Aorta (tissue), 5 donors: ENCODE measurements at regions not wholly inside any gene's neighbourhood (a gene's known extent, or its start where the extent isn't known, plus 50 kb on each side); places are given as distances from the start of the nearest gene placed in this dataset.

Source experiments
- ATAC-seq: fragments of 200-7000 bp; cut with Tn5 transposase; one replicate; pipeline ENCODE4 v1.9.1; 2022; ENCODE audit warnings: moderate library complexity; ENCODE audit not compliant: low FRiP score
- DNase-seq, 2 donors: peaks; one replicate each; pipeline ENCODE4 v3.0.0-alpha.2; 2020
- H3K27ac ChIP-seq, 2 donors: one replicate each; pipeline ENCODE4 v1.5.1; 2013; ENCODE audit warnings: low read length in 2 of 2, mild to moderate bottlenecking in 2 of 2, moderate library complexity in 2 of 2, control low read depth in 1 of 2, inconsistent platforms in 1 of 2, low read depth in 1 of 2
- H3K27me3 ChIP-seq, 2 donors: one replicate each; pipeline ENCODE4 v1.6.1; 2013; ENCODE audit warnings: control low read depth in 1 of 2, low read length in 1 of 2, mild to moderate bottlenecking in 1 of 2, moderate library complexity in 1 of 2; ENCODE audit not compliant: insufficient read depth in 2 of 2, control insufficient read depth in 1 of 2
- H3K36me3 ChIP-seq, 2 donors: one replicate each; pipeline ENCODE4 v1.6.1; 2013; ENCODE audit warnings: control low read depth in 1 of 2, low read length in 1 of 2, mild to moderate bottlenecking in 1 of 2; ENCODE audit not compliant: insufficient read depth in 2 of 2, control insufficient read depth in 1 of 2
- H3K4me1 ChIP-seq, 2 donors: one replicate each; pipeline ENCODE4 v1.6.1; 2013; ENCODE audit warnings: low read length in 2 of 2, control low read depth in 1 of 2, mild to moderate bottlenecking in 1 of 2, moderate library complexity in 1 of 2; ENCODE audit not compliant: insufficient read depth in 2 of 2, control insufficient read depth in 1 of 2
- H3K4me3 ChIP-seq, 2 donors: one replicate each; pipeline ENCODE4 v1.5.1; 2013; ENCODE audit warnings: low read length in 2 of 2, control low read depth in 1 of 2, mild to moderate bottlenecking in 1 of 2
- H3K9me3 ChIP-seq: one replicate; pipeline ENCODE4 v1.6.1; 2013; ENCODE audit warnings: mild to moderate bottlenecking, low read length; ENCODE audit not compliant: control insufficient read depth
- WGBS, 2 donors: extraction: QIAGEN DNeasy Blood & Tissue Kit; methylation state at CpG; one replicate each; pipeline ENCODE4 v1.1.7; 2013; 5-methylcytosine and 5-hydroxymethylcytosine counted together
- intact Hi-C, 2 donors: fragments of 100-400 bp; cut with DNase I; formaldehyde crosslinking; loops; one replicate each; pipeline versions ENCODE4 v1.14.2 to v1.15.0; 2022
- donor health status: healthy with polysubstance abuse.
- donor health status: Bipolar disorder and iron deficiency.
- donor health status: DM: no; HTN: no; CAD: no.
- donor health status: DM: no; HTN: no; CAD: no.
- donor health status: DM: yes; HTN: yes; CAD: no.

- ATAC-seq (no peak), DNase-seq (no peak)
- H3K27me3 ChIP-seq, result no peaks in the 10 kb centered on the region
- H3K36me3 ChIP-seq, result no peaks in the 10 kb centered on the region
- H3K4me3 ChIP-seq, result no peak overlapping the region
- 71 to 85% methylated on average over 4 of the region's 4 CpGs for WGBS, 2 donors
- no peak overlapping the region for H3K27ac ChIP-seq
- intact Hi-C loops, result no loop called here
- H3K4me1 ChIP-seq, result no peaks in the 10 kb centered on the region
- no peaks in the 10 kb centered on the region for H3K9me3 ChIP-seq
Observed at GRCh38 chr1:182275271-182275670, 116.3 kb downstream of the GLUL start.

GRCh38 chr1:182274618-182275017 is 117.0 kb downstream of the GLUL start:
- no peak for ATAC-seq
- Histone ChIP-seq H3K36me3 (no peaks in the 10 kb centered on the region), H3K9me3 (no peaks in the 10 kb centered on the region), H3K4me1 (no peaks in the 10 kb centered on the region), H3K4me3 (no peak overlapping the region), H3K27ac (no peak overlapping the region), H3K27me3 (no peaks in the 10 kb centered on the region)
- WGBS, 2 donors, result 85 to 86% methylated on average over 6 of the region's 6 CpGs
- DNase-seq, result no peak
- intact Hi-C loops, result no loop called here

GRCh38 chr1:182270731-182271130 is 120.9 kb downstream of the GLUL start:
- Histone ChIP-seq H3K9me3 (no peaks in the 10 kb centered on the region), H3K36me3 (no peaks in the 10 kb centered on the region), H3K4me1 (no peaks in the 10 kb centered on the region), H3K27me3 (peaks cover 0 to 2% of the 10 kb centered on the region in 2 donors), H3K27ac (no peak overlapping the region), H3K4me3 (no peak overlapping the region)
- DNase-seq (no peak), ATAC-seq (no peak)
- WGBS, 2 donors, result 17 to 42% methylated on average over 1 of the region's 1 CpG
- intact Hi-C loops, result no loop called here

GRCh38 chr1:182269097-182269496 is 122.5 kb downstream of the GLUL start:
- WGBS, 2 donors, result 86 to 88% methylated on average over 3 of the region's 3 CpGs
- intact Hi-C loops, result no loop called here
- H3K27me3 ChIP-seq, result peaks cover 0 to 2% of the 10 kb centered on the region in 2 donors
- DNase-seq (no peak), ATAC-seq (no peak)
- no peaks in the 10 kb centered on the region for H3K36me3 ChIP-seq
- H3K4me3 ChIP-seq, result no peak overlapping the region
- H3K4me1 ChIP-seq, result no peaks in the 10 kb centered on the region
- H3K9me3 ChIP-seq, result no peaks in the 10 kb centered on the region
- no peak overlapping the region for H3K27ac ChIP-seq

- Histone ChIP-seq H3K27ac (no peak overlapping the region), H3K9me3 (no peaks in the 10 kb centered on the region), H3K36me3 (no peaks in the 10 kb centered on the region), H3K4me3 (no peak overlapping the region), H3K27me3 (peaks cover 0 to 2% of the 10 kb centered on the region in 2 donors), H3K4me1 (no peaks in the 10 kb centered on the region)
- intact Hi-C loops, result no loop called here
- ATAC-seq (no peak), DNase-seq (no peak)
- 82 to 94% methylated on average over 1 of the region's 1 CpG for WGBS, 2 donors
Observed at GRCh38 chr1:182268669-182269068, 122.9 kb downstream of the GLUL start.

GRCh38 chr1:182264185-182264584 is 127.4 kb downstream of the GLUL start:
- peaks cover 0 to 2% of the 10 kb centered on the region in 2 donors for H3K27me3 ChIP-seq
- H3K27ac ChIP-seq, result no peak overlapping the region
- H3K4me3 ChIP-seq, result no peak overlapping the region
- ATAC-seq, result no peak
- no peaks in the 10 kb centered on the region for H3K4me1 ChIP-seq
- H3K9me3 ChIP-seq, result no peaks in the 10 kb centered on the region
- 53 to 64% methylated on average over 1 of the region's 1 CpG for WGBS, 2 donors
- intact Hi-C loops, result no loop called here
- no peaks in the 10 kb centered on the region for H3K36me3 ChIP-seq
- DNase-seq, result no peak

GRCh38 chr1:182263706-182264105 is 127.9 kb downstream of the GLUL start:
- intact Hi-C loops, result no loop called here
- Histone ChIP-seq H3K9me3 (no peaks in the 10 kb centered on the region), H3K27ac (no peak overlapping the region)

GRCh38 chr1:182262425-182262824 is 129.2 kb downstream of the GLUL start:
- Histone ChIP-seq H3K27ac (no peak overlapping the region), H3K4me1 (no peaks in the 10 kb centered on the region), H3K36me3 (no peaks in the 10 kb centered on the region), H3K27me3 (peaks cover 0 to 2% of the 10 kb centered on the region in 2 donors), H3K4me3 (no peak overlapping the region), H3K9me3 (no peaks in the 10 kb centered on the region)
- no peak for ATAC-seq
- 71 to 82% methylated on average over 1 of the region's 1 CpG for WGBS, 2 donors
- intact Hi-C loops, result no loop called here
- DNase-seq, result no peak

More at GRCh38 chr1:182263706-182264105, 127.9 kb downstream of the GLUL start:
- no peak for DNase-seq
- no peak for ATAC-seq
- Histone ChIP-seq H3K36me3 (no peaks in the 10 kb centered on the region), H3K4me1 (no peaks in the 10 kb centered on the region), H3K4me3 (no peak overlapping the region), H3K27me3 (peaks cover 0 to 2% of the 10 kb centered on the region in 2 donors)
- 25 to 44% methylated on average over 1 of the region's 1 CpG for WGBS, 2 donors

- WGBS, 2 donors, result 57 to 63% methylated on average over 1 of the region's 1 CpG
- Histone ChIP-seq H3K27ac (no peak overlapping the region), H3K27me3 (peaks cover 0 to 2% of the 10 kb centered on the region in 2 donors), H3K4me1 (no peaks in the 10 kb centered on the region), H3K36me3 (no peaks in the 10 kb centered on the region), H3K4me3 (no peak overlapping the region), H3K9me3 (no peaks in the 10 kb centered on the region)
- intact Hi-C loops, result no loop called here
- ATAC-seq, result no peak
- no peak for DNase-seq
Observed at GRCh38 chr1:182261655-182262054, 129.9 kb downstream of the GLUL start.
